ENCODE measurements at regions not wholly inside any gene's neighbourhood (a gene's known extent, or its start where the extent isn't known, plus 50 kb on each side); places are given as distances from the start of the nearest gene placed in this dataset.
"Not testable (repeated sequence)": the region's sequence is repeated elsewhere in the genome, so short reads cannot be mapped to it uniquely, and the experiment has no call there.

GRCh38 chr15:45810201-45810600, 175.4 kb downstream of the SQOR start:
- DNase-seq (ENCODE audit: low read depth): no peak

GRCh38 chr15:45812200-45812599, 177.4 kb downstream of the SQOR start:
- no peak for DNase-seq (ENCODE audit: low read depth)

GRCh38 chr15:45817578-45817977, 182.7 kb downstream of the SQOR start:
- DNase-seq (ENCODE audit: low read depth): not testable (repeated sequence)

GRCh38 chr15:45821390-45821789, 186.6 kb downstream of the SQOR start:
- DNase-seq (ENCODE audit: low read depth): no peak

GRCh38 chr15:45822968-45823367, 188.1 kb downstream of the SQOR start:
- not testable (repeated sequence) for DNase-seq (ENCODE audit: low read depth)

GRCh38 chr15:45827275-45827674, 192.4 kb downstream of the SQOR start:
- DNase-seq (ENCODE audit: low read depth): no peak

GRCh38 chr15:45827766-45828165, 192.9 kb downstream of the SQOR start:
- no peak for DNase-seq (ENCODE audit: low read depth)

- DNase-seq (ENCODE audit: low read depth): no peak
Measured at GRCh38 chr15:45829336-45830153, 194.7 kb downstream of the SQOR start.

- DNase-seq (ENCODE audit: low read depth): no peak
Measured at GRCh38 chr15:45831787-45832186, 197.0 kb downstream of the SQOR start.

- no peak for DNase-seq (ENCODE audit: low read depth)
Measured at GRCh38 chr15:45834622-45835021, 199.8 kb downstream of the SQOR start.

- DNase-seq (ENCODE audit: low read depth): no peak
Measured at GRCh38 chr15:45842151-45842550, 207.3 kb downstream of the SQOR start.

GRCh38 chr15:45847645-45848044, 212.8 kb downstream of the SQOR start:
- no peak for DNase-seq (ENCODE audit: low read depth)

GRCh38 chr15:45849136-45849535, 214.3 kb downstream of the SQOR start:
- no peak for DNase-seq (ENCODE audit: low read depth)

- no peak for DNase-seq (ENCODE audit: low read depth)
Measured at GRCh38 chr15:45854455-45855202, 219.8 kb downstream of the SQOR start.

- DNase-seq (ENCODE audit: low read depth): no peak
Measured at GRCh38 chr15:45855210-45855906, 220.5 kb downstream of the SQOR start.

- DNase-seq (ENCODE audit: low read depth): no peak
Measured at GRCh38 chr15:45855907-45856579, 221.2 kb downstream of the SQOR start.

- no peak for DNase-seq (ENCODE audit: low read depth)
Measured at GRCh38 chr15:45857291-45857690, 222.5 kb downstream of the SQOR start.

- no peak for DNase-seq (ENCODE audit: low read depth)
Measured at GRCh38 chr15:45858491-45858890, 223.7 kb downstream of the SQOR start.

GRCh38 chr15:45862034-45862433, 227.2 kb downstream of the SQOR start:
- DNase-seq (ENCODE audit: low read depth): no peak

GRCh38 chr15:45863881-45864580, 229.2 kb downstream of the SQOR start:
- DNase-seq (ENCODE audit: low read depth): no peak

- DNase-seq (ENCODE audit: low read depth): no peak
Measured at GRCh38 chr15:45866616-45867015, 231.8 kb downstream of the SQOR start.

GRCh38 chr15:45867281-45867680, 232.5 kb downstream of the SQOR start:
- DNase-seq (ENCODE audit: low read depth): no peak
